ENCODE measurements at regions not wholly inside any gene's neighbourhood (a gene's known extent, or its start where the extent isn't known, plus 50 kb on each side); places are given as distances from the start of the nearest gene placed in this dataset.
"Not testable (repeated sequence)": the region's sequence is repeated elsewhere in the genome, so short reads cannot be mapped to it uniquely, and the experiment has no call there.

GRCh38 chr6:141922898-141923297 is 209.8 kb upstream of the GJE1 start:
- TF ChIP-seq POLR2AphosphoS5 (IDR thresholded peaks at IDR 0.05) (no peak), REST (IDR thresholded peaks at IDR 0.05; ENCODE audit: borderline replicate concordance) (no peak), RAD21 (conservative IDR thresholded peaks at IDR 0.05) (no peak), EP300 (conservative IDR thresholded peaks at IDR 0.05; ENCODE audit: poor library complexity, severe bottlenecking) (no peak), EZH2 (IDR thresholded peaks at IDR 0.05; ENCODE audit: borderline replicate concordance, insufficient read depth, low read length, poor library complexity, severe bottlenecking) (no peak), TAF1 (IDR thresholded peaks at IDR 0.05; ENCODE audit: low read depth) (no peak), CTCF (IDR thresholded peaks at IDR 0.05; ENCODE audit: poor library complexity, severe bottlenecking) (no peak), MXI1 (conservative IDR thresholded peaks at IDR 0.05; ENCODE audit: poor library complexity, severe bottlenecking) (no peak)
- Histone ChIP-seq H4K20me1 (ENCODE audit: insufficient read depth) (no peaks in the 10 kb centered on the region), H3K36me3 (ENCODE audit: insufficient read depth, low read length) (no peaks in the 10 kb centered on the region), H3K9me3 (ENCODE audit: low read length) (no peaks in the 10 kb centered on the region), H3K27me3 (ENCODE audit: insufficient read depth, low read depth, low read length) (no peaks in the 10 kb centered on the region), H3K4me3 (ENCODE audit: low read length) (no peak overlapping the region), H3K4me2 (ENCODE audit: low read length) (no peak overlapping the region), H3K79me2 (replicated peaks; ENCODE audit: insufficient read depth, low read length) (no peaks in the 10 kb centered on the region), H3K9ac (ENCODE audit: low read length) (no peak overlapping the region), H3K9me2 (ENCODE audit: insufficient read depth, low read length) (no peaks in the 10 kb centered on the region), H3F3A (ENCODE audit: insufficient read depth, low read length, poor library complexity, severe bottlenecking) (no peaks in the 10 kb centered on the region), H2AFZ (ENCODE audit: low read depth, low read length) (no peak overlapping the region), H3K27ac (ENCODE audit: low read length) (no peak overlapping the region)

- H3K79me2 ChIP-seq (replicated peaks; ENCODE audit: insufficient read depth, low read length); H3K27ac ChIP-seq (ENCODE audit: low read length); H3F3A ChIP-seq (ENCODE audit: insufficient read depth, low read length, poor library complexity, severe bottlenecking); H3K4me2 ChIP-seq (ENCODE audit: low read length); H3K9ac ChIP-seq (ENCODE audit: low read length); H3K27me3 ChIP-seq (ENCODE audit: insufficient read depth, low read depth, low read length); H2AFZ ChIP-seq (ENCODE audit: low read depth, low read length); H3K9me3 ChIP-seq (ENCODE audit: low read length); H3K4me3 ChIP-seq (ENCODE audit: low read length); H3K9me2 ChIP-seq (ENCODE audit: insufficient read depth, low read length); H4K20me1 ChIP-seq (ENCODE audit: insufficient read depth); H3K36me3 ChIP-seq (ENCODE audit: insufficient read depth, low read length): not testable (repeated sequence)
Observed at GRCh38 chr6:141916682-141917505, 215.8 kb upstream of the GJE1 start.

- Histone ChIP-seq H2AFZ (ENCODE audit: low read depth, low read length) (no peak overlapping the region), H3K9me2 (ENCODE audit: insufficient read depth, low read length) (no peaks in the 10 kb centered on the region), H3K36me3 (ENCODE audit: insufficient read depth, low read length) (no peaks in the 10 kb centered on the region), H4K20me1 (ENCODE audit: insufficient read depth) (no peaks in the 10 kb centered on the region), H3K4me3 (ENCODE audit: low read length) (no peak overlapping the region), H3K9ac (ENCODE audit: low read length) (no peak overlapping the region), H3K79me2 (replicated peaks; ENCODE audit: insufficient read depth, low read length) (no peaks in the 10 kb centered on the region), H3K27ac (ENCODE audit: low read length) (no peak overlapping the region), H3K4me2 (ENCODE audit: low read length) (no peak overlapping the region), H3K27me3 (ENCODE audit: insufficient read depth, low read depth, low read length) (no peaks in the 10 kb centered on the region), H3F3A (ENCODE audit: insufficient read depth, low read length, poor library complexity, severe bottlenecking) (no peaks in the 10 kb centered on the region), H3K9me3 (ENCODE audit: low read length) (no peaks in the 10 kb centered on the region)
- TF ChIP-seq RAD21 (conservative IDR thresholded peaks at IDR 0.05), result no peak
- TF ChIP-seq MXI1 (conservative IDR thresholded peaks at IDR 0.05; ENCODE audit: poor library complexity, severe bottlenecking), result no peak
- TF ChIP-seq REST (IDR thresholded peaks at IDR 0.05; ENCODE audit: borderline replicate concordance), result no peak
- no peak for TF ChIP-seq EZH2 (IDR thresholded peaks at IDR 0.05; ENCODE audit: borderline replicate concordance, insufficient read depth, low read length, poor library complexity, severe bottlenecking)
- TF ChIP-seq SMC3 (conservative IDR thresholded peaks at IDR 0.05; ENCODE audit: poor library complexity), result no peak
- no peak for TF ChIP-seq CTCF (IDR thresholded peaks at IDR 0.05; ENCODE audit: poor library complexity, severe bottlenecking)
- no peak for TF ChIP-seq EP300 (conservative IDR thresholded peaks at IDR 0.05; ENCODE audit: poor library complexity, severe bottlenecking)
- no peak for TF ChIP-seq POLR2AphosphoS5 (IDR thresholded peaks at IDR 0.05)
- TF ChIP-seq TAF1 (IDR thresholded peaks at IDR 0.05; ENCODE audit: low read depth), result no peak
Observed at GRCh38 chr6:141914646-141915045, 218.1 kb upstream of the GJE1 start.

Data from neural cell (in vitro differentiated cells).